GM19023 (cell line): ENCODE measurements at regions not wholly inside any gene's neighbourhood (a gene's known extent, or its start where the extent isn't known, plus 50 kb on each side); places are given as distances from the start of the nearest gene placed in this dataset.

Experiments used
- ATAC-seq: cut with Tn5 transposase; IDR thresholded peaks from one replicate; pipeline ENCODE4 v1.9.1; 2021; ENCODE audit warnings: mild to moderate bottlenecking, moderate library complexity; ENCODE audit not compliant: unreplicated experiment

GRCh38 chr5:135236228-135236907 is 162.7 kb downstream of the MACROH2A1 start:
- ATAC-seq, result no peak

GRCh38 chr5:135235551-135236227 is 163.3 kb downstream of the MACROH2A1 start:
- no peak for ATAC-seq

GRCh38 chr5:135234666-135235401 is 164.2 kb downstream of the MACROH2A1 start:
- ATAC-seq, result no peak

- no peak for ATAC-seq
Observed at GRCh38 chr5:135234242-135234641, 164.8 kb downstream of the MACROH2A1 start.

GRCh38 chr5:135233477-135233876 is 165.6 kb downstream of the MACROH2A1 start:
- ATAC-seq, result no peak

- ATAC-seq, result no peak
Observed at GRCh38 chr5:135232958-135233357, 166.1 kb downstream of the MACROH2A1 start.

GRCh38 chr5:135231289-135231688 is 167.7 kb downstream of the MACROH2A1 start:
- ATAC-seq, result no peak

- no peak for ATAC-seq
Observed at GRCh38 chr5:135230251-135230925, 168.6 kb downstream of the MACROH2A1 start.

- ATAC-seq, result no peak
Observed at GRCh38 chr5:135229679-135230132, 169.3 kb downstream of the MACROH2A1 start.

GRCh38 chr5:135229122-135229521 is 169.9 kb downstream of the MACROH2A1 start:
- ATAC-seq, result no peak

GRCh38 chr5:135228222-135228621 is 170.8 kb downstream of the MACROH2A1 start:
- no peak for ATAC-seq

GRCh38 chr5:135227064-135228022 is 171.7 kb downstream of the MACROH2A1 start:
- ATAC-seq, result no peak

- ATAC-seq, result no peak
Observed at GRCh38 chr5:135225856-135226560, 173.0 kb downstream of the MACROH2A1 start.

GRCh38 chr5:135223891-135224625 is 175.0 kb downstream of the MACROH2A1 start:
- ATAC-seq, result no peak

GRCh38 chr5:135223404-135223803 is 175.6 kb downstream of the MACROH2A1 start:
- ATAC-seq, result no peak

GRCh38 chr5:135222771-135223170 is 176.3 kb downstream of the MACROH2A1 start:
- ATAC-seq, result no peak

GRCh38 chr5:135222171-135222681 is 176.8 kb downstream of the MACROH2A1 start:
- no peak for ATAC-seq

- ATAC-seq, result no peak
Observed at GRCh38 chr5:135221696-135222095, 177.3 kb downstream of the MACROH2A1 start.

- no peak for ATAC-seq
Observed at GRCh38 chr5:135221187-135221473, 177.9 kb downstream of the MACROH2A1 start.
